Adrenal gland (tissue), 5 donors: ENCODE measurements at regions not wholly inside any gene's neighbourhood (a gene's known extent, or its start where the extent isn't known, plus 50 kb on each side); places are given as distances from the start of the nearest gene placed in this dataset.

Experiments used
- POLR2A ChIP-seq, 2 donors: fragments of 450-650 bp; IDR thresholded peaks; one replicate each; pipeline ENCODE4 v1.6.1; 2017; ENCODE audit warnings: antibody characterized with exemption in 2 of 2, mild to moderate bottlenecking in 2 of 2, moderate library complexity in 1 of 2
- TF ChIP-seq, protein P1 (sequence below), 6 experiments: fragments of 450-650 bp in 4 of 6; fragments of 200-600 bp in 2 of 6; sonication (generic) in 1 of 6; IDR thresholded peaks; 1 replicate in 5 of 6; 2 replicates in 1 of 6; pipeline versions ENCODE4 v1.5.1 to v1.8.0; 2016 to 2021; ENCODE audit warnings: antibody characterized with exemption in 6 of 6, mild to moderate bottlenecking in 2 of 6, moderate library complexity in 1 of 6
- donor health status: DM: no; HTN: no; CAD: no.

DNA sequence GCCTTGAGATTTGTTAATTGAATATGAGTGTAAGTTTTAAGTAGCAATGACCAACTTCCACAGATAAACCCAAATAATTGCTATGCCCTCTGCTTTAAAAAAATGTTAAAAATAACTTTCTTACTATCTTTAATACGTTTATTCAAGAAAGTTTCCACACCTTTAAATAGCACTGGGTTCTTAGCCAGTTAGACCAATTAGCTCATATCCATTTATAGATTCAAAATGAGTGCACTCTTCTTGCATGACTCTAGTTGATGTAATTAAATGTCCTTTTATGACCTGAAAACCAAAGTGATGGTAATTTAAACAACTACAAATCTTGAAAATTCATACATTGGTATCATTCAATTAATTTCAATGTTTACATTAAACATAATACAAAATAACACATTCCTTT is 50.8 kb upstream of the CACNA2D1 start:
- no peak for TF ChIP-seq POLR2A (IDR thresholded peaks at IDR 0.05)
- TF ChIP-seq, protein P1, sequence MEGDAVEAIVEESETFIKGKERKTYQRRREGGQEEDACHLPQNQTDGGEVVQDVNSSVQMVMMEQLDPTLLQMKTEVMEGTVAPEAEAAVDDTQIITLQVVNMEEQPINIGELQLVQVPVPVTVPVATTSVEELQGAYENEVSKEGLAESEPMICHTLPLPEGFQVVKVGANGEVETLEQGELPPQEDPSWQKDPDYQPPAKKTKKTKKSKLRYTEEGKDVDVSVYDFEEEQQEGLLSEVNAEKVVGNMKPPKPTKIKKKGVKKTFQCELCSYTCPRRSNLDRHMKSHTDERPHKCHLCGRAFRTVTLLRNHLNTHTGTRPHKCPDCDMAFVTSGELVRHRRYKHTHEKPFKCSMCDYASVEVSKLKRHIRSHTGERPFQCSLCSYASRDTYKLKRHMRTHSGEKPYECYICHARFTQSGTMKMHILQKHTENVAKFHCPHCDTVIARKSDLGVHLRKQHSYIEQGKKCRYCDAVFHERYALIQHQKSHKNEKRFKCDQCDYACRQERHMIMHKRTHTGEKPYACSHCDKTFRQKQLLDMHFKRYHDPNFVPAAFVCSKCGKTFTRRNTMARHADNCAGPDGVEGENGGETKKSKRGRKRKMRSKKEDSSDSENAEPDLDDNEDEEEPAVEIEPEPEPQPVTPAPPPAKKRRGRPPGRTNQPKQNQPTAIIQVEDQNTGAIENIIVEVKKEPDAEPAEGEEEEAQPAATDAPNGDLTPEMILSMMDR (IDR thresholded peaks at IDR 0.05): no peak
